ENCODE measurements at regions not wholly inside any gene's neighbourhood (a gene's known extent, or its start where the extent isn't known, plus 50 kb on each side); places are given as distances from the start of the nearest gene placed in this dataset.

DNA sequence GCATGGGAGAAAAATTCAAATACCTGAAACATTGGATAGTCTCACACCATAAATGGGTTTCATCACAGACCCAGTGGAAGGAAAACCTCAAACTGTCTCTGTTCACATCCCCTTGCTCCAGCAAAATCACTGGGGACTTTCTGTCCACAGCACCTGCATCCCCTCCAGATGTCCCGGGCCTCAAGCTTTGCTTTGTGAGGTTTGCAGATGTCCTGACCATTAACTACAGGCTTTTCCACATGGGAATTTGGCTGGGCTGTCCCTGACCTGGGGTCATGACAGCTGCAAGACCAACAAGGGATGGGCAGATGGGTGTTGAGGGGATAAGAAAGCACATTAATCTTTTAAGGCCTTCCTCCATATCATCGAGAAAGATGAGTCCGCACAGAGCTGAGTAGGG lies 427.9 kb downstream of the TXNL1 start:
- no peak for DNase-seq

DNA sequence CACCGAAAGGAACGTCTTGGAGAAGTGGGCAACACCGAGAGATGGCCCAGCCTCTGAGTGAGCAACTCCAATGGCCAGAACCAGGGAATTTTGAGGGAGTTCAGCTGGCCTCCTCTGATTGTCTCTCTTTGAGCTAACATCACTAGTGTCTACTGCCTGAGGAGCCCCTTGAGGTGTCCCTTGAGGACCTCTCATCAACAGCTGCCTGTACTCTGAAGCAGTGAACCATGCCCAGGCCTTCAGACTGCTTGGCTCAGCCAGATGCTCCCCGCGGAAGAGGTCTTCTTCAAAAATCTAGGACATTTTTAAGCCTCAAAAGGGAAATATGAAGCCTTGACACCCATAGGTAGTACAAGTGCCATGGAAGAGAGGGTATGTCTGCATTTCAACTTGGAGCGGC lies 430.4 kb downstream of the TXNL1 start:
- DNase-seq, result no peak

DNA sequence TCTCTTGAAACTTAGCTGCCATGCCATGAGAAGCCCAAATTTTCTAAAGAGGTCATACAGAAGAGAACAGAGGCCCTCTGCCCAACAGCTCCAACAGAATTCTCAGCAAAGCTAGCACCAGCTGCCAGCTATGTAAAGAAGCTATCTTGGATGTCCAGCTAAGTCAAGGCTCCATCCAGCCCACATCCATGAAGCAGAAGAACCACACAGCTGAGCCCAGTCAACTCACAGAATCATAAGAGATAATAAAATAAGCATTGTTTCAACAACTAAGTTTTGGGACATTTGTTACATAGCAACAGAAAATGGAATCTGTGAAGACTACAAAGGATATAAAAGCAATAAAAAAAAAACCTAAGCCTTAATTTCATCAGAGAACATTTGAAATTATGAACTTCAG lies 434.3 kb downstream of the TXNL1 start:
- DNase-seq, result no peak

DNA sequence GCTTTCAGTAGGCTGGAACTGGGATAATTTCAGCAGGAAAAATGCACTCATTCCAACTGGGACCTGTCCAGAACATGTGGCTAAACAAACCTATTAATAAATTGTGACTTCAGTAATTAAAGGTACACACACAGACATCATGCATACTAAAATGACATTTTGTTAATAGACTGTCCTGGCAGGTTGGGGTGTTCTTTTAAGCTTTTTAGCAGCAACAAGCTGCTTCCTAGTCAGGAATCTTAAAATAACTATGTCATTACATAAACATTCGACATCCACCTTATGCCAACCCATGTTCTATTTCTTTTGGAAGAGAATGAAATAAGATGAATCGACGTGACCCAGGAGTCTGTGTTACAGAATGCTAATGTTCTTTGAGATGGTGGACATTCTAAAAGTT lies 435.7 kb downstream of the TXNL1 start:
- DNase-seq, result no peak

DNA sequence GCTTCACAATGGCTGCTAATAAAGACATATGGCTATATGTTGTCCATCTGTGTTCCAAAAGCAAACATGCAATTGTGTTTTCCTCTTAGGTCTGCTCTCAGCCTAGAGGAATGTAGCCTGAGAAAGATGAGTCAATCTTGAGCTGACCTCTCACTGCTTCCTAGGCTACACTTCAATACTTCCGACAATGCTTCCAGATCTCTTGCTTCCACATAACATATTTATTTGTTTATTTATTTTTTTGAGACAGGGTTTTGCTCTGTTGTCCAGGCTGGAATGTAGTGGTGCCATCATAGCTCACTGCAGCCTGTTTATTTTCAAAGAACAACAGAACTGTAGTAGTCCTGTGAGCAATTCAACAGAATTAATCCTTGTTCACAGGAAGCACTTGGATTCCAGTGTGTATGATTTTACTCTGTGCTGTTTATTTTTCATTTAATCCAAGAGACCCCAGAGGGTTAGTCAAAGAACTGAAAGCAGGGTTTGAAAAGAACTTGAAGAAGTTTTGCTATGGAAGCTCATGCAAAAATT lies 437.9 kb downstream of the TXNL1 start:
- DNase-seq, result no peak

DNA sequence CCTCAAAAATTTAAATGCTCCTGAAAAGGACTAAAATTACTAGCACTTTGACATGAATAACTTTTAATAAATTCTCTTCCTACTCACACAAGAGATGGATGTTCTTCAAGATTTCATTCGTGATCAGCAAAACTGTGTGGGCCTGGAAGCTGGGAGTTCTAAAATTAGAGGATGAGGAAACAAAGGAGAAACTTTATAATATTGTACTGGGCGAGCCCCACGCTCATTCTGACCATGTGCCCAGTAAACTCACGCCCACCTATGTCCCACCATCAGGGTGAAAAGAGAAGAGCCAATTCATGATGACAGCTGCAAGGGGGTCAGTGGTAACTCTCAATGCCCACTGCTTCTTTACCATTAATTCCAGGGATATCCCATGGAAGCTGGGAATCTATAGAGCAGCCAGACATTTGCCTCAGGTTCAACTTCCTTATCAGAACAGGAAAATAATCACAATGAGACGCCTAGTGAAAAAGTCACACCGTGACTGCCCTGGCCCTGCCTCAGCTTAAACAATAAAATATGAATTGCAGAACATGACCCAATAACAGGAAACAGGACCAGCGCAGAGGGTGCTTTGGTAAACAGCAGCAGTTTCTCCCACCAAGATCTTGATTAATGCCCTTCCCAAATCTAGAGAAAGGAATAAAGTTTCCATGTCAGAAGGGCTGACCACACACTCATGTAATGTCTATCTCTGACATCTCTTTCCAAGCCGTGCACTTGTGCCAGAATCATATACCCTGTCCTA lies 438.6 kb downstream of the TXNL1 start:
- no peak for DNase-seq

DNA sequence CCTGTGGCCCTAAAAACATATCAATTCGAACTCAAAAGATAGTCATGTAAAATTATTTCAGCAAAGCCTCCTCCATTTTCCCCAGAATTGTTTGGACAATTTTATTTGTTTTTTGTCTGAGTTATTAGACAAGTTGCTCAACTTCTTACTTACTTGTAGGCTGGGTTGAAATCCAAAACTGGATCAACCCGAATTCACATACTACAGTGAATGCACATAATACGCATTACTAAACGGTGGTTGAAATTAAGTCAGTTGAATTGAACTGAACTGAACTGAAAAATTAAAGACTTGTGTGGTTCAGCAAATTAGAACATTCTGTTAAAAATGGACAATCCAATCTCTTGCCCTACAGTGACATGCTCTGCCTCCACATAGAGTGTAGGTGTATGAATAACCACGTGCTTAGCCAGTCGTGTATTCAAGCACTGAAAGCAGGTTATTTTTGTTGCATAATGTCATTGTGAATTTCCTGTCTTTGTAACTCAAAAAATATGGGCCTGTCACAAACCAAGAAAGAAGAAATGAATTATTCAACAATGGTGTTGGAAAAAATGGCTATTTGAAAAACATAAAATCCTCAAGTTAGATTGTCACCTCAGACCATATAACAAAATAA lies 441.0 kb downstream of the TXNL1 start:
- no peak for DNase-seq

DNA sequence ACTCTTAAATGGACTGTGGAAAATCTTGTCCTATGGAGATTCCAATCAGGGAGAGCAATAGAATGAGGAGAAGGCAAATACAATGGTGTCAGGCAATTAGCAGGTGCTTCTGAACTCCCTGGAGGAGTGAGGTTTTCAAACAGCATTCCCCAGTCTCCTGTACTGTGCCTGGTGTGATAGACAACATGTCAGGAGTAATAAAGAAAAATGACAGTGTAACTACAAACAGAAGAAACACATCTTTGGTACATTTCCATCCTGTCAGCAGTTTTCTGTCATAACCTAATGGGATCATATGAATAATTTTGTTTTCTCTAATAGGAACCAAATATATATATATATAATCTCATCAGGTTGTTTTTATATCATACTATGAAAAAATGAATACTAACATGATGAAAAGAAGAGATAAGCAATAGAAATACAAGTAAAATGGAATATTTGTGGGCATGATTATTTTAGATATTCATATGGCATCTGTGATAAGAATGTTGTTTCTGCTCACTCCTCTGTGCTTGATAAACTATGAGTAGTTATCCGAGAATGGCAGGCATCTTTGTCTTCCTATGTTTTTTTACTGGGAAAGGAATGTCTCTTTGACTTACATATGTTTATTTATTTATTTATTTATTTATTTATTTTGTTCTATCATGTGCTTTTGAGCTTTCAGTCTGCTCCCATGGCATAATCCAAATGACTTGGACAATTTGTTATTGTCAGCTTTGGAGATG lies 441.7 kb downstream of the TXNL1 start:
- no peak for DNase-seq

DNA sequence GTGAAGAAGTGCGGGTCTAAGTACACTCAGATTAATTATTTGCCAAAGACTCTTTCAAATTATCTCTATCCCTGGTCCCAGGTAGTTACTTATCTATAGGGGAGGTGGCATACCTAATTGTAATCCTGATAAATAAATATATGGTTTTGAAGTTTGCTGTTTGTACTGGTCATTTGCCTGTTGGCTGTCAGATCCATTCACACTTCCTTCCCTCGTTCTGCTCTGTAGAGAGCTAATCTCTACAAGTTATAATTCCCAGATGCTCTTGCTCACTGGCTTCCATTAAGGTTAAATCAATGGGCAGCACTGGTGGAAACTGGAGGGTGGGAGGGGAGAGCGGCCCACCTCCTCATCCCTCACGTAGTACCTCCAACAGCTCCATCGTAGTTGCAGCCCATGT lies 447.1 kb downstream of the TXNL1 start:
- no peak for DNase-seq

DNA sequence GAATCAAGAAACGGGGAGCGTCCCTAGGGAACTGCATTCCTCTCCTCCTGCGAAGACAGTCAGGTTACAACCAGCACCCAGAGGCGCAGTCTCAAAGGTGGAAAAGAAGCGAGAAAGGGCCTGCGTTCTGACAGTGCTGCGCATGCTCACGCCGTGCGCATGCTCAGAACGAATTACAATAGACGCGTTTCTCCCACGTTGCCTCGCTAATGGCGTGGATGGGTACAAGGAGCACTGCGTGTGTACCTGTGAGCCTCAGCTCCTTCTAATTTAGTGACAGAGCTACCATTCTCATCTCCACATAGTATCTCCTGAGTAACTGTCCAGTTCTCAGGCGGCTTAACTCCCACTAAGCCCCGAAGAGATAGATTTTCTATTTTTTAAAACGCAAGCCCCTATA lies 448.8 kb downstream of the TXNL1 start:
- DNase-seq, result no peak

DNA sequence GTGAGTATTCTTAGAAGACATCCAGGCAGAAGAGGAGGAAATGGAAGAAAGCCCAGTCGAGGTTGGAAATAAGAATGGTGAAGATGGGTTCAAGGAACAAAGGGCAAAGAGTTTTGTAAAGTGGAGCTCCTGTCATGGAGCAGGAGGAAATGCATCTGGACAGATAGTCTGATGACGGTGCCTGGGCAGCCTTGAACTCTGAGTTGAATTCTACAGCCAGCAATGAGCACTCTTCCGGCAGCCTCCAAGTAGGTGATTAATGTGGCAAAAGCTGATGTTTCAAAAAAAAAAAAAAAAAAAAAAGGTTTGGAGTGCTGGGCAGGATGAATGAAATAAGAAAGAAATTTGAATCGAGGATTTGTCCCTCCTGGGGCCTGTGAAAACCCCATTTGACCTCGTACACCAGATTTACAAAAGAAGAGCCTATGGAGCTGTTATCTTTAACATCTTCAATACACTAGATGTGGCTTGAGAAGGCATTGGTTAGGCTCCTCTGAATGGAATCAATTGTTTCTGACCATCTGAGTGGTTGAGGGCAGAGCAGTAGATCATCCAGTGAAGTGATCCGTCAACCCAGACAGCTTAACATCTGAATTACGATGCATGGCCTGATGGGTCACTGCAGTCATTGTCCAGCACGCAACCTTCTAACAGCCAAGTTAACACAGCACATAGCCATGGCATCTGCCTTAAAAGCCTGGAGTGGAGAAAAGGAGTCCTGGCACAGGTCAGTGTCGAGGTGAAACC lies 449.7 kb downstream of the TXNL1 start:
- DNase-seq, result no peak

DNA sequence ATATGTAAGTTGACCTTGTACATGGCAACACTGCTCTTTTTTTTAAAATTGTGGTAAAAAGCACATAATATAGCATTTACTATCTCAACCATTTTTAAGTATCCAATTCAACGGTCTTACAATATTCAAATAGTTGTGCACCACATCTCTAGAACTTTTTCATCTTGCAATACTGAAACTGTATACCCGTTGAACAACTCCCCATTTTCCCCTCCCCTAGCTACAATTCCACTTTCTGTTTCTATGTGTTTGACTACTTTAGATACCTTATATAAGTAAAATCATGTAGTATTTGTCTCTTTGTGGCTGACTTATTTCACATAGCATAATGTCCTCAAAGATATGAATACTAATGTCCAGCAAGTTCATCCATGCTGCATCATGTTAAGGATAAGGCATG lies 452.1 kb downstream of the TXNL1 start:
- DNase-seq, result no peak

DNA sequence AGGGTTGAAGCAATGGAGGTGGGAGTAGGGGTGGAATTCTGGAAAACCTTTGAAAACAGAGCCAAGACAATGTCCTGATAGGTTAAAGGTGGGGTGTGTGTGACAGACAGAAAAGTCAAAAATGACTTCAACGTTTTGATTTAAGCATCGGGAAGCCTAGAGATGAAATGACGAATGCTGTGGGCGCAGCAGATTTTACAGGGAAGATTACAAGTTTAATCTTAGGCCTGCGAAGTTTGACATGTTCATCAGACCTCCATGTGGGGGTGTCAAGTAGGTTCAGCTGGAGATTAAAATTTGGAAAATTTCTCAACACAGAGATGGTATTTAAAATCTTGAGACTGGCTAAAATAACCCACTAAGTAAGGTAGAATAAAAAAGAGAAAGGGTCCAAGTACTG lies 453.3 kb downstream of the TXNL1 start:
- no peak for DNase-seq

DNA sequence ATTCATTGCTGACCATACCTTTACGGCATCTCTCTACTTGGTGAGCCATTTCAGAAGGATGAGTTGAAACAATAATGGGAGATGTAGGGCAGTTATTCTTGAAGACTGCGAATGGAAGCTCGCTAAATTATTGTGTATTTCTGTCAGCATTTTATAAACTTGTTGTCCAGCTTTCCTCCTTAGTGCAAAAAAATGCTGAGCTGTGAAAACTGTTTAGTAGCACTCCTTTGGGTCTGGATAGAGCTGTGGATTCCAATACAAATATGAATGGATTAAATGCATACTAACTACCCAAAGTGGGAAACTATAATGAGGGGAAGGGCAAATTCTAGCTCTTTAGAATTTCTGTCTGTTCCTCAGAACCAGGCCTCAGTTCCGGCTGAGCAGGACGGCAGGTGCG lies 461.6 kb downstream of the TXNL1 start:
- DNase-seq, result no peak

DNA sequence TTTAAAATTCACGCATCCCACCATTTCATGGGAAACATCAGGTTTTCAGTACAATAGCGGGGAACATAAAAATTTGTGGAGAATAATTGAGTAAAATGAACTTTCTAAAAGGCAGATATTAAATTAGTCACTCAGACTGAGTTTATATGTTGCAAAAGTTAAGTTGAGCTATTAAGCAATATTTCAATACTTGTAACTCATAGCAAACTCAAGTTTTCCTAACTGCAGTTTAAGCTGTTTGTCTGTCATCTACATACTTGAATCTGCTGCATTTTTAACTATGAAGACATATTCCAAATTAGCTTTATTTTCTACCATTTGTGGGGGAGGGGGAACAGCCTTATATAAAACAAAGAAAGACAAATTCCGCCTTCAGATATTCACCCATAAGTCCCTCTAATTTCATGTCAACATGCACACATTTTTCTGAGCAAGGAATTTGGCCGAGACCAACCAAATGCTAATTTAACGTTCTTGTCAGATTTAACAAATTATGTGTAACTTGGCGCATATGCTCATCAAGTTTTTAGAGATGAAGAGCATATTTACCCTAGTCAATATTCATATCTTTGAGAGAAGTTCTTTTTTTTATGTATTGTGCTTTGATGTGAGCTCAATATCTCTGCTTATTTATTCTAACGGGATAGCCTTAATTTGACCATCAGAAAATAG lies 462.9 kb downstream of the TXNL1 start:
- no peak for DNase-seq

DNA sequence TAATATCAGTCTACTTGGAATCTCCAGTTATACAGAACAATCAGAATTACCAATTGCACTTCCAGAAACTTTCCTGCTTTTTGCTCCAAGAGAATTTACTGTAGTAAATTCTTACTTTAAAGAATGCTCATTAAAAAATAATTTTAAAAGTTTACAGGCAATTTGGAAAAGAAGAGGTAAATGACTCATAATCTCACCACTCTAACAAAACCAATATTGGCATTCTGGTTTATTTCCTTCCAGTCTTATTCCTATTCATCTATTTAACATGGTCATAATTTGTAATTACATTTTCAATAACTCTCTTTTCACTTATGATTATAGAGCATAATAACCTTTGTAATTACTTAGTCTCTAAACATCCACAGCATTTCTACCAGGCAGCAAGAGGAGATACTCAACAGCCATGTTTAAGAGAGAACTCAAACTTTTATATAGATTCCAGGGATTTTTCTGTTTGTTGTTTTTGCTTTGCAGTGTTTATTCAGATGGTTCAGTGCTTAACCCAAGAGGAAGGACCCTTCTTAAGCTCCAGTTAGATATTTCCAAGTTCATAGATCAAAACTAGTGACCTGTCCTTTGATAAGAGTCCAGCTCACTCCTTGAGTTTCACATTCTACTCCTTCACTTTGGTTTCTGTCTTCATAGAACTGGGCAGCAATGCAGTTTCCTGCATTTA lies 464.7 kb downstream of the TXNL1 start:
- no peak for DNase-seq

DNA sequence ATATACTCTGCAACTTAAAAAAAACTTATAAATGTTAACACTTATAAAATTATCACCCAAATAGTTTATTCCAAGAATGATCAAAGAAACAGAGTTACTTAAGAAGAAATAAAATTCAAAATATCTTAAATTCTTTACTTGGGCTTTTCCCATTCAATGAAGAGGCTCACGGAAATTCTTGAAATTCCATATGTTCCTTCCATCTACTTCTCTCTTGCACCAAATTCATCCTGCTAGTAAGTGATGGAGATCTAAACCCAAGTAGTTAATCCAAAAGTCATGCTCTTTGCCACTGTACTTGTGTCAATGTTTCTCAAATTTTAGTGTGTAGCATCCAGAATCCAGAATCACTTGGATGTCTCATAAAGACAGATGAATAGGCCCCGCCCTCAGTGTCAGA lies 465.9 kb downstream of the TXNL1 start:
- no peak for DNase-seq

DNA sequence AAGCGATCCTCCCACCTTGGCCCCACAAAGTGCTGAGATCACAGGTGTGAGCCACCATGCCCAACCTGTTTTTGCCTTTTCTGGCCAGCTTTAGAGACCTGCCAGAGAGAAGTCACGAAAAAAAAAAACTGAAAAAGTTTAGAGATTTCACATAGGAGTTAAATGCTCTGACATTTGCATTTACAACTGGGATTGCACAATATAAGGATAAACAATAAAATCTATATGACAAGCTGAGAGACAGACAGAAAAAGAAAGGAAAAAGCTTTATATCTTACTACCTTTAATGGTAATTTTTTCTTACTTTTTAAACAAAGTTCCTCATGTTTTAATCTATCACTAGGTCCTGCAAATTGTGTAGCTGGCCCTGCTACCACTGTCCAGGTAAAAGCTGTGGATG lies 466.5 kb downstream of the TXNL1 start:
- no peak for DNase-seq

DNA sequence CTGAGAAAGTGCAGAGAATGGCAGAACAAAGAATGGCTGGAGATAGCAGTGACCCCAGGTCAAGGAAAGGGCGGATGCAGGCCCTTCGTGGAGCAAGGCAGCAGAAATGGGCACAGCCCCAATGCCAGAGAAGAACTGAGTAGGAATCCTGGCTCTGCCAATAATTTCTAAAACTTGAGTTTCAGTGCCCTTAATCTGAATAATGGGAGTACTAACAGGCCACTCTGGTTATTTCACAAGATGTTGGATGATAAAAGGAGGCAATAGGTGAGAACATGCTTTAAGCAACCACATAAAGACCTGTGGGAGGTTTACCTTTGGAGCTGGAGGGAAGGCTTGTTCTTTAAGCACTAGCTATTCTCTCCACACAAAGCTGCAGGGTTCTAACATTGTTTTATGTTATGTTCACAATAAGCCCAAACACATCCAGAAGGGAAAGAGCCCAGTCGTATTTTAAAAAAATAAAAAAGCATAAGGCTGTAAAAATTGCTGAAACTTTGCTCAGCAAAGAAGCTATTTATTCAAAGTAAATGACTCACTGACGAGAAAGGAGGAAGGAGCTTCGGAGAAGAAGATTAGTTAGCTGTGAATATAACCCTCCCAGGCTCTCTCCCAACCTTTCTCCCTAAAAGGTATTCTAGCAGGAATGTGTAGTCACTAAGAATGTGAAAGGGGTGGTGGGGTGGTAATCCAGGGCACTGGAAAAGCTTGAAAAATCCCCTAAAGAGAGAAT lies 470.2 kb downstream of the TXNL1 start:
- DNase-seq, result no peak

DNA sequence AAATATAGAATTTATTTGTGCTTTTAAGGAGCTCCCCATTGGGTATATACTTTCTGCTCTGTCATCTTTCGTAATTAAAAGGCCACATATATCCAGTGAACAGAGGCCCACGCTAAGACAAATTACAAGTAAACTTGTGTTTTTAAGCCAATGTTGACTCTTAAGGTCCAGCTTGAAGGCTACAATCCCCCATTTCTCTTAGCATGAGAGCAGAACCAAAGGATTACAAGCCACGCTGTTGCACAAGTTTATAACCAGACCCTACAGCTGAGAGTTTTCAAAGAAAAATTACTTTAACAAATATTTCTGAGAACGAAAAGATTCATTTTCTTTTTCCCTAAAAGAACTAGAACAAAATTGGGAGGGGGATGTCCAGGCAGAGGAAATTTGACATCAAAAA lies 471.0 kb downstream of the TXNL1 start:
- DNase-seq, result no peak

DNA sequence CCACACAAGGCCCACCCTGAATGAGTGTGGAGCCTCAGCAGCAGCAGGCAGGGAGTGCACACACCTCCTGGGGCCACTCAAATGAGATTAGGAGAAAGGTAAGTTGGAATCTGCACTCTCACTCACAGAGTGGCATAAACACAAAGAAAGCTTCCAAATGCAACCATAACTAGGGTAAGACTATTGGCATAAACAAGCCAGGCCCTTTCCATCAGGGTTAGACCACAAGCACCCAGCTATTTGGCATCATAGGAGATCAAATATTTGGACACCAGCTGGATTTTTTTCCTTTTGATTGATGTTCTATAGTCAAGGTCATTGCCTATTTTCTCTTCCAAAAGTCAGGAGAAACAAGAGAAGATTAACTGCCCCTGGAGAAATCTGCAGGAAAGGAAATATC lies 471.5 kb downstream of the TXNL1 start:
- no peak for DNase-seq
